PC-9 (cell line): ENCODE measurements at regions not wholly inside any gene's neighbourhood (a gene's known extent, or its start where the extent isn't known, plus 50 kb on each side); places are given as distances from the start of the nearest gene placed in this dataset.

Source experiments
- EZH2 ChIP-seq: fragments of 200-600 bp; sonication (generic); IDR thresholded peaks from 2 replicates; pipeline ENCODE4 v1.8.0; 2017; ENCODE audit warnings: antibody characterized with exemption, low read depth
- TF ChIP-seq, protein P1 (sequence below): fragments of 200-600 bp; sonication (generic); conservative IDR thresholded peaks from 2 replicates; pipeline ENCODE4 v1.6.1; 2017; ENCODE audit warnings: mixed run types, antibody characterized with exemption, mild to moderate bottlenecking, moderate library complexity

DNA sequence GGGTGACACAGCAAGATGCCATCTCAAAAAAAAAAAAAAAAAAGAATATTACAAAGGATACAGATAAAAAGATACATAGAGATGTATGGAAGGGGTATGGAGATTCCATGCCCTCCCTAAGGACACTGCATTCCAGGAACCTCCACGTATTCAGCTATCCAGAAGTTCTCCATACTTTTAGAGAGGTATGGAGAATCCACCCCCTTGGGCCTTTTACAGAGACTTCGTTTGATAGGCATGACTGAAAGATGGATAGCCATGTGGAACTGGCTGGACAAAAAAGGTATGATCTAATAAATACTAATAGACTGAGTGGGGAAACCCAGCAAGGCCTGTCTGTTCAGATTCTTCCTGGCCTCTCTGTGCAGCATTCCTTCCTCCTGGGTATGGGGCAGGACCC, 56.6 kb upstream of the DMRT1 start:
- TF ChIP-seq, protein P1, sequence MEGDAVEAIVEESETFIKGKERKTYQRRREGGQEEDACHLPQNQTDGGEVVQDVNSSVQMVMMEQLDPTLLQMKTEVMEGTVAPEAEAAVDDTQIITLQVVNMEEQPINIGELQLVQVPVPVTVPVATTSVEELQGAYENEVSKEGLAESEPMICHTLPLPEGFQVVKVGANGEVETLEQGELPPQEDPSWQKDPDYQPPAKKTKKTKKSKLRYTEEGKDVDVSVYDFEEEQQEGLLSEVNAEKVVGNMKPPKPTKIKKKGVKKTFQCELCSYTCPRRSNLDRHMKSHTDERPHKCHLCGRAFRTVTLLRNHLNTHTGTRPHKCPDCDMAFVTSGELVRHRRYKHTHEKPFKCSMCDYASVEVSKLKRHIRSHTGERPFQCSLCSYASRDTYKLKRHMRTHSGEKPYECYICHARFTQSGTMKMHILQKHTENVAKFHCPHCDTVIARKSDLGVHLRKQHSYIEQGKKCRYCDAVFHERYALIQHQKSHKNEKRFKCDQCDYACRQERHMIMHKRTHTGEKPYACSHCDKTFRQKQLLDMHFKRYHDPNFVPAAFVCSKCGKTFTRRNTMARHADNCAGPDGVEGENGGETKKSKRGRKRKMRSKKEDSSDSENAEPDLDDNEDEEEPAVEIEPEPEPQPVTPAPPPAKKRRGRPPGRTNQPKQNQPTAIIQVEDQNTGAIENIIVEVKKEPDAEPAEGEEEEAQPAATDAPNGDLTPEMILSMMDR: no peak
- no peak for TF ChIP-seq EZH2
